ENCODE measurements at regions not wholly inside any gene's neighbourhood (a gene's known extent, or its start where the extent isn't known, plus 50 kb on each side); places are given as distances from the start of the nearest gene placed in this dataset.

DNA sequence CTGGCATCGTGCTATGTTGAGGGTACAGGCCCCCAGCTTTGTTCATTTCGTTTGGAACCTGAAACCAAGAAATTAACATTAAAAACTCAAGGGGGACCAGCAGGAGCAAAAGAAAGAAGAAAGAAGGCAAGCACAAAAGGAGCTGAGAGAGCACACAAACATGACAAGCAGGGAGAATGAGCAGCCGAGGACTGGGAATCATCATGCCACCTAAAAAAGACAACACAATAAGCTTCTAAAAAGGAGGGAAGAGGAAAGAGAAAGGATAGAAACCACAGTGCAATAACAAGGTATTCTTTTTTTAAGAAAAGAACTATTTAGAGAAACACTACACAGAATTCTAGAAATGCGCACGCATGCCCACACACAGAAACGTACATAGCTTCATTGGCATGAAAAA lies 103.2 kb upstream of the FAM9B start:
- TF ChIP-seq, protein P1, sequence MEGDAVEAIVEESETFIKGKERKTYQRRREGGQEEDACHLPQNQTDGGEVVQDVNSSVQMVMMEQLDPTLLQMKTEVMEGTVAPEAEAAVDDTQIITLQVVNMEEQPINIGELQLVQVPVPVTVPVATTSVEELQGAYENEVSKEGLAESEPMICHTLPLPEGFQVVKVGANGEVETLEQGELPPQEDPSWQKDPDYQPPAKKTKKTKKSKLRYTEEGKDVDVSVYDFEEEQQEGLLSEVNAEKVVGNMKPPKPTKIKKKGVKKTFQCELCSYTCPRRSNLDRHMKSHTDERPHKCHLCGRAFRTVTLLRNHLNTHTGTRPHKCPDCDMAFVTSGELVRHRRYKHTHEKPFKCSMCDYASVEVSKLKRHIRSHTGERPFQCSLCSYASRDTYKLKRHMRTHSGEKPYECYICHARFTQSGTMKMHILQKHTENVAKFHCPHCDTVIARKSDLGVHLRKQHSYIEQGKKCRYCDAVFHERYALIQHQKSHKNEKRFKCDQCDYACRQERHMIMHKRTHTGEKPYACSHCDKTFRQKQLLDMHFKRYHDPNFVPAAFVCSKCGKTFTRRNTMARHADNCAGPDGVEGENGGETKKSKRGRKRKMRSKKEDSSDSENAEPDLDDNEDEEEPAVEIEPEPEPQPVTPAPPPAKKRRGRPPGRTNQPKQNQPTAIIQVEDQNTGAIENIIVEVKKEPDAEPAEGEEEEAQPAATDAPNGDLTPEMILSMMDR (IDR thresholded peaks at IDR 0.05; ENCODE audit: borderline replicate concordance, extremely low read depth, low read length, poor library complexity, severe bottlenecking), result no peak
- no peak for TF ChIP-seq EZH2 (IDR thresholded peaks at IDR 0.05; ENCODE audit: borderline replicate concordance, low read depth, low read length, severe bottlenecking)
